HL-60 (cell line): ENCODE measurements at regions not wholly inside any gene's neighbourhood (a gene's known extent, or its start where the extent isn't known, plus 50 kb on each side); places are given as distances from the start of the nearest gene placed in this dataset.

Experiments
- DNase-seq, 2 experiments: peaks; one replicate each; pipeline ENCODE4 v3.0.0-alpha.2; 2010 to 2020; ENCODE audit warnings: low read depth in 1 of 2, low spot score in 1 of 2
- H3K27ac ChIP-seq: fragments of 250-450 bp; sonication (Bioruptor Pico); replicated peaks from 2 replicates; pipeline ENCODE4 v1.5.1; 2020; ENCODE audit warnings: mild to moderate bottlenecking, moderate library complexity
- H3K27me3 ChIP-seq: fragments of 250-450 bp; sonication (Bioruptor Pico); 2 replicates; pipeline ENCODE4 v1.5.1; 2021; ENCODE audit warnings: mild to moderate bottlenecking, moderate library complexity; ENCODE audit not compliant: insufficient read depth, poor library complexity, severe bottlenecking
- H3K4me3 ChIP-seq: replicated peaks from 2 replicates; pipeline ENCODE4 v1.5.1; 2011; ENCODE audit warnings: mild to moderate bottlenecking, control low read depth, low read length; ENCODE audit not compliant: insufficient read depth
- GABPA ChIP-seq: IDR thresholded peaks from 2 replicates; pipeline ENCODE4 v1.6.1; 2012; ENCODE audit warnings: low read depth
- POLR2AphosphoS5 ChIP-seq: IDR thresholded peaks from 2 replicates; pipeline ENCODE4 v1.6.1; 2012; ENCODE audit warnings: low read depth
- SPI1 ChIP-seq: IDR thresholded peaks from 2 replicates; pipeline ENCODE4 v1.6.1; 2012; ENCODE audit warnings: low read depth, mild to moderate bottlenecking, borderline replicate concordance
- TF ChIP-seq, protein P1 (sequence below): IDR thresholded peaks from 2 replicates; pipeline ENCODE4 v1.6.1; 2012; ENCODE audit warnings: low read depth; ENCODE audit not compliant: insufficient replicate concordance
- TF ChIP-seq, protein P2 (sequence below): IDR thresholded peaks from one replicate; pipeline ENCODE4 v1.5.1; 2011; ENCODE audit warnings: low read length, control low read depth, inconsistent platforms; ENCODE audit not compliant: insufficient read depth

DNA sequence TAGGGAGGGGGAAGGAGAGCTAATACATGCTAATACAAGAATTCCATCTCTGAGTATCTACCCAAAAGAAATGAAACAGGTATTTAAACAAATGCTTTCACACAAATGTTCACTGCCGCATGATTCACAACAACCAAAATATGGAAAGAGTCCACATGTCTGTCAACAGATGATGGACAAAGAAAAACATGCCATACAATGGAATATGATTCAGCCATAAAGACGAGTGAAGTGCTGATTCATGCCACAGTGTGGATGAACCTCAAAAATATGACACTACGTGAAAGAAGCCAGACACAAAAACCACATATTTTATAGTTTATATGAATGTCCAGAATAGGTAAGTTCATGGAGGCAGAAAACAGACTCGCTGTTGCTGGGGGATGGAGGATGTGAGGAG is 321.4 kb downstream of the FOXL1 start:
- no peaks in the 10 kb centered on the region for H3K27me3 ChIP-seq
- no peak overlapping the region for H3K27ac ChIP-seq
- DNase-seq = no peak
- TF ChIP-seq, protein P1, sequence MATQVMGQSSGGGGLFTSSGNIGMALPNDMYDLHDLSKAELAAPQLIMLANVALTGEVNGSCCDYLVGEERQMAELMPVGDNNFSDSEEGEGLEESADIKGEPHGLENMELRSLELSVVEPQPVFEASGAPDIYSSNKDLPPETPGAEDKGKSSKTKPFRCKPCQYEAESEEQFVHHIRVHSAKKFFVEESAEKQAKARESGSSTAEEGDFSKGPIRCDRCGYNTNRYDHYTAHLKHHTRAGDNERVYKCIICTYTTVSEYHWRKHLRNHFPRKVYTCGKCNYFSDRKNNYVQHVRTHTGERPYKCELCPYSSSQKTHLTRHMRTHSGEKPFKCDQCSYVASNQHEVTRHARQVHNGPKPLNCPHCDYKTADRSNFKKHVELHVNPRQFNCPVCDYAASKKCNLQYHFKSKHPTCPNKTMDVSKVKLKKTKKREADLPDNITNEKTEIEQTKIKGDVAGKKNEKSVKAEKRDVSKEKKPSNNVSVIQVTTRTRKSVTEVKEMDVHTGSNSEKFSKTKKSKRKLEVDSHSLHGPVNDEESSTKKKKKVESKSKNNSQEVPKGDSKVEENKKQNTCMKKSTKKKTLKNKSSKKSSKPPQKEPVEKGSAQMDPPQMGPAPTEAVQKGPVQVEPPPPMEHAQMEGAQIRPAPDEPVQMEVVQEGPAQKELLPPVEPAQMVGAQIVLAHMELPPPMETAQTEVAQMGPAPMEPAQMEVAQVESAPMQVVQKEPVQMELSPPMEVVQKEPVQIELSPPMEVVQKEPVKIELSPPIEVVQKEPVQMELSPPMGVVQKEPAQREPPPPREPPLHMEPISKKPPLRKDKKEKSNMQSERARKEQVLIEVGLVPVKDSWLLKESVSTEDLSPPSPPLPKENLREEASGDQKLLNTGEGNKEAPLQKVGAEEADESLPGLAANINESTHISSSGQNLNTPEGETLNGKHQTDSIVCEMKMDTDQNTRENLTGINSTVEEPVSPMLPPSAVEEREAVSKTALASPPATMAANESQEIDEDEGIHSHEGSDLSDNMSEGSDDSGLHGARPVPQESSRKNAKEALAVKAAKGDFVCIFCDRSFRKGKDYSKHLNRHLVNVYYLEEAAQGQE = no peak
- TF ChIP-seq SPI1 (no peak), GABPA (no peak), POLR2AphosphoS5 (no peak)
- TF ChIP-seq, protein P2, sequence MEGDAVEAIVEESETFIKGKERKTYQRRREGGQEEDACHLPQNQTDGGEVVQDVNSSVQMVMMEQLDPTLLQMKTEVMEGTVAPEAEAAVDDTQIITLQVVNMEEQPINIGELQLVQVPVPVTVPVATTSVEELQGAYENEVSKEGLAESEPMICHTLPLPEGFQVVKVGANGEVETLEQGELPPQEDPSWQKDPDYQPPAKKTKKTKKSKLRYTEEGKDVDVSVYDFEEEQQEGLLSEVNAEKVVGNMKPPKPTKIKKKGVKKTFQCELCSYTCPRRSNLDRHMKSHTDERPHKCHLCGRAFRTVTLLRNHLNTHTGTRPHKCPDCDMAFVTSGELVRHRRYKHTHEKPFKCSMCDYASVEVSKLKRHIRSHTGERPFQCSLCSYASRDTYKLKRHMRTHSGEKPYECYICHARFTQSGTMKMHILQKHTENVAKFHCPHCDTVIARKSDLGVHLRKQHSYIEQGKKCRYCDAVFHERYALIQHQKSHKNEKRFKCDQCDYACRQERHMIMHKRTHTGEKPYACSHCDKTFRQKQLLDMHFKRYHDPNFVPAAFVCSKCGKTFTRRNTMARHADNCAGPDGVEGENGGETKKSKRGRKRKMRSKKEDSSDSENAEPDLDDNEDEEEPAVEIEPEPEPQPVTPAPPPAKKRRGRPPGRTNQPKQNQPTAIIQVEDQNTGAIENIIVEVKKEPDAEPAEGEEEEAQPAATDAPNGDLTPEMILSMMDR = no peak
- no peak overlapping the region for H3K4me3 ChIP-seq

DNA sequence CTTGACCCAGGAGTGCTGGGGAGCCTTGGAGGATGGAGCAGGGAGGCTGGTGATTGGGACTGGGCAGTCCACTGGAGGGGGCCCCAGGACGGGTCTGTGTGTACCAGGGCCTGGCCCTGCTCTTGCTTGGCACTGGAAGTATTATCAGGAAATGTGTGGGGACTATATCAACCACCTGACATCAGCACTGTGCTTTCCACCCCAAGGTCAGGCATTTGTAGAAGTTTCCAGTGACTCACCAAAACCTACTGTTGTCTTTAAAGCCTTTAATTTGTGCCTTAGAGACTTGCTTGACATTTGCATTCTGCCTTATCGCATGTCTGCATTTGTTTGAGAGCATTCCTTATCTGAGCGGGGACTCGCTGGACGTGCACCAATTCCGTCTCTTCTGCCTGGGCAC is 323.1 kb downstream of the FOXL1 start:
- Histone ChIP-seq H3K27me3 (no peaks in the 10 kb centered on the region), H3K27ac (no peak overlapping the region), H3K4me3 (no peak overlapping the region)
- DNase-seq = no peak
- TF ChIP-seq, protein P2 = no peak
- TF ChIP-seq POLR2AphosphoS5 (no peak), GABPA (no peak), SPI1 (no peak)
- TF ChIP-seq, protein P1 = no peak

DNA sequence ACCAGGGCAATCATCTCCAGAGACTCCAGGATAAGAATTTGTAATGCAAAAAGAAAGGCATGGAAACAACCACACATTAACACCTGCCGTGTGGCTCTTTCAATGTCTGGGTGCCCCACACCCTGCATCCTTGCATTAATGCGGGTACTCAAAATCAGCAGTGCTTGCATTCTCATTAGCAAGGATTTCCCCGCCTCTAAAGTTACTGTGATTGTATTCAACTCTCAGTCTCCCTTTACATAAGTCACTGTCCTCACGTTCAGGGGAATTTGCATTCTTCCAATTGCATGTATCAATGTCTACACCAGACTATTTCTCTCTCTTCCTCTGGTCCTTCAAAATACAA is 324.3 kb downstream of the FOXL1 start:
- Histone ChIP-seq H3K4me3 (no peak overlapping the region), H3K27me3 (no peaks in the 10 kb centered on the region), H3K27ac (no peak overlapping the region)
- no peak for DNase-seq
- TF ChIP-seq GABPA (no peak), SPI1 (no peak), POLR2AphosphoS5 (no peak)
- TF ChIP-seq, protein P2 = no peak
- TF ChIP-seq, protein P1 = no peak
